ENCODE measurements at regions not wholly inside any gene's neighbourhood (a gene's known extent, or its start where the extent isn't known, plus 50 kb on each side); places are given as distances from the start of the nearest gene placed in this dataset.

- TF ChIP-seq, protein P1, sequence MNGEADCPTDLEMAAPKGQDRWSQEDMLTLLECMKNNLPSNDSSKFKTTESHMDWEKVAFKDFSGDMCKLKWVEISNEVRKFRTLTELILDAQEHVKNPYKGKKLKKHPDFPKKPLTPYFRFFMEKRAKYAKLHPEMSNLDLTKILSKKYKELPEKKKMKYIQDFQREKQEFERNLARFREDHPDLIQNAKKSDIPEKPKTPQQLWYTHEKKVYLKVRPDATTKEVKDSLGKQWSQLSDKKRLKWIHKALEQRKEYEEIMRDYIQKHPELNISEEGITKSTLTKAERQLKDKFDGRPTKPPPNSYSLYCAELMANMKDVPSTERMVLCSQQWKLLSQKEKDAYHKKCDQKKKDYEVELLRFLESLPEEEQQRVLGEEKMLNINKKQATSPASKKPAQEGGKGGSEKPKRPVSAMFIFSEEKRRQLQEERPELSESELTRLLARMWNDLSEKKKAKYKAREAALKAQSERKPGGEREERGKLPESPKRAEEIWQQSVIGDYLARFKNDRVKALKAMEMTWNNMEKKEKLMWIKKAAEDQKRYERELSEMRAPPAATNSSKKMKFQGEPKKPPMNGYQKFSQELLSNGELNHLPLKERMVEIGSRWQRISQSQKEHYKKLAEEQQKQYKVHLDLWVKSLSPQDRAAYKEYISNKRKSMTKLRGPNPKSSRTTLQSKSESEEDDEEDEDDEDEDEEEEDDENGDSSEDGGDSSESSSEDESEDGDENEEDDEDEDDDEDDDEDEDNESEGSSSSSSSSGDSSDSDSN (CRISPR knock-in tag; IDR thresholded peaks at IDR 0.05): peak; percentile 97
- TF ChIP-seq ZNF784 (CRISPR knock-in tag; IDR thresholded peaks at IDR 0.05; ENCODE audit: borderline replicate concordance) (peak; percentile 33), YY1 (IDR thresholded peaks at IDR 0.05; ENCODE audit: insufficient read depth, insufficient replicate concordance, low read depth, low read length) (peak; percentile 12), ZNF281 (CRISPR knock-in tag; IDR thresholded peaks at IDR 0.05; ENCODE audit: borderline replicate concordance) (no peak), ZNF230 (CRISPR knock-in tag; IDR thresholded peaks at IDR 0.05) (no peak), MAZ (IDR thresholded peaks at IDR 0.05; ENCODE audit: borderline replicate concordance, low read depth, low read length) (no peak), MAZ (CRISPR knock-in tag; IDR thresholded peaks at IDR 0.05; ENCODE audit: low read depth) (0 out of 2 replicates have a peak, but pooled peaks have one; percentile 36), HOXA3 (CRISPR knock-in tag; IDR thresholded peaks at IDR 0.05) (peak; percentile 54), ZNF329 (CRISPR knock-in tag; IDR thresholded peaks at IDR 0.05; ENCODE audit: low read depth) (peak; percentile 70; the same call in 1 of the 2 replicates), ZBTB7A (CRISPR knock-in tag; IDR thresholded peaks at IDR 0.05) (0 out of 2 replicates have a peak, but pooled peaks have one; percentile 18)
- TF ChIP-seq, protein P2, sequence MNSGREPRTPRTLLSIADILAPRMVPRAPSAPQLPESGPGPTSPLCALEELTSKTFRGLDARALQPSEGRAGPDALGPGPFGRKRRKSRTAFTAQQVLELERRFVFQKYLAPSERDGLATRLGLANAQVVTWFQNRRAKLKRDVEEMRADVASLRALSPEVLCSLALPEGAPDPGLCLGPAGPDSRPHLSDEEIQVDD (CRISPR knock-in tag; IDR thresholded peaks at IDR 0.05; ENCODE audit: borderline replicate concordance): 0 out of 2 replicates have a peak, but pooled peaks have one; percentile 34
- TF ChIP-seq, protein P3, sequence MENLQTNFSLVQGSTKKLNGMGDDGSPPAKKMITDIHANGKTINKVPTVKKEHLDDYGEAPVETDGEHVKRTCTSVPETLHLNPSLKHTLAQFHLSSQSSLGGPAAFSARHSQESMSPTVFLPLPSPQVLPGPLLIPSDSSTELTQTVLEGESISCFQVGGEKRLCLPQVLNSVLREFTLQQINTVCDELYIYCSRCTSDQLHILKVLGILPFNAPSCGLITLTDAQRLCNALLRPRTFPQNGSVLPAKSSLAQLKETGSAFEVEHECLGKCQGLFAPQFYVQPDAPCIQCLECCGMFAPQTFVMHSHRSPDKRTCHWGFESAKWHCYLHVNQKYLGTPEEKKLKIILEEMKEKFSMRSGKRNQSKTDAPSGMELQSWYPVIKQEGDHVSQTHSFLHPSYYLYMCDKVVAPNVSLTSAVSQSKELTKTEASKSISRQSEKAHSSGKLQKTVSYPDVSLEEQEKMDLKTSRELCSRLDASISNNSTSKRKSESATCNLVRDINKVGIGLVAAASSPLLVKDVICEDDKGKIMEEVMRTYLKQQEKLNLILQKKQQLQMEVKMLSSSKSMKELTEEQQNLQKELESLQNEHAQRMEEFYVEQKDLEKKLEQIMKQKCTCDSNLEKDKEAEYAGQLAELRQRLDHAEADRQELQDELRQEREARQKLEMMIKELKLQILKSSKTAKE (CRISPR knock-in tag; IDR thresholded peaks at IDR 0.05; ENCODE audit: borderline replicate concordance): 0 out of 2 replicates have a peak, but pooled peaks have one; percentile 28
- TF ChIP-seq, protein P4, sequence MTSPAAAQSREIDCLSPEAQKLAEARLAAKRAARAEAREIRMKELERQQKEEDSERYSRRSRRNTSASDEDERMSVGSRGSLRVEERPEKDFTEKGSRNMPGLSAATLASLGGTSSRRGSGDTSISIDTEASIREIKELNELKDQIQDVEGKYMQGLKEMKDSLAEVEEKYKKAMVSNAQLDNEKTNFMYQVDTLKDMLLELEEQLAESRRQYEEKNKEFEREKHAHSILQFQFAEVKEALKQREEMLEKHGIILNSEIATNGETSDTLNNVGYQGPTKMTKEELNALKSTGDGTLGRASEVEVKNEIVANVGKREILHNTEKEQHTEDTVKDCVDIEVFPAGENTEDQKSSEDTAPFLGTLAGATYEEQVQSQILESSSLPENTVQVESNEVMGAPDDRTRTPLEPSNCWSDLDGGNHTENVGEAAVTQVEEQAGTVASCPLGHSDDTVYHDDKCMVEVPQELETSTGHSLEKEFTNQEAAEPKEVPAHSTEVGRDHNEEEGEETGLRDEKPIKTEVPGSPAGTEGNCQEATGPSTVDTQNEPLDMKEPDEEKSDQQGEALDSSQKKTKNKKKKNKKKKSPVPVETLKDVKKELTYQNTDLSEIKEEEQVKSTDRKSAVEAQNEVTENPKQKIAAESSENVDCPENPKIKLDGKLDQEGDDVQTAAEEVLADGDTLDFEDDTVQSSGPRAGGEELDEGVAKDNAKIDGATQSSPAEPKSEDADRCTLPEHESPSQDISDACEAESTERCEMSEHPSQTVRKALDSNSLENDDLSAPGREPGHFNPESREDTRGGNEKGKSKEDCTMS (CRISPR knock-in tag; conservative IDR thresholded peaks at IDR 0.05): 0 out of 2 replicates have a peak, but pooled peaks have one; percentile 16
- TF ChIP-seq, protein P5, sequence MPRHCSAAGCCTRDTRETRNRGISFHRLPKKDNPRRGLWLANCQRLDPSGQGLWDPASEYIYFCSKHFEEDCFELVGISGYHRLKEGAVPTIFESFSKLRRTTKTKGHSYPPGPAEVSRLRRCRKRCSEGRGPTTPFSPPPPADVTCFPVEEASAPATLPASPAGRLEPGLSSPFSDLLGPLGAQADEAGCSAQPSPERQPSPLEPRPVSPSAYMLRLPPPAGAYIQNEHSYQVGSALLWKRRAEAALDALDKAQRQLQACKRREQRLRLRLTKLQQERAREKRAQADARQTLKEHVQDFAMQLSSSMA (CRISPR knock-in tag; IDR thresholded peaks at IDR 0.05): 0 out of 2 replicates have a peak, but pooled peaks have one; percentile 31
Observed at GRCh38 chr17:45584092-45585036, 93.8 kb upstream of the PLEKHM1 start (continued).
